ENCODE measurements at regions not wholly inside any gene's neighbourhood (a gene's known extent, or its start where the extent isn't known, plus 50 kb on each side); places are given as distances from the start of the nearest gene placed in this dataset.
A peak's percentile ranks its signal among the peaks of the same experiment; 100 is the strongest.

DNA sequence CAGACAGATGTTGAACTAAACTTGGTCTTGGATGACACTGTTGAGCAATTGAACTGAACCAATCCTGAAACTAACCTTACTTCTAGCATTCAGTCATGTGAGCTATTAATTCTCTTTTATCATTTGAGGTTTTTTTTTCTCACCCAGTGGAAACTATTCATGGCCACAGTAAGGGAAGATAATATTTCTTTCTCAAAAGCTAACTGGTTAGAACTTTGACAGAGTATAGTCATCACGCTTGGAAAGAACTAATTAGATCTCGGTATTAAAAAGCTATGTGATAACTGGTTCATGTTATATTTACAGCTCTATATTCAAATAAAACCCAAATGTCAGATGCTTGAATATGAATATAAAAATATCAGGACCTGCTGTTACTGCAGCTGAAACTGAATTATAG, 89.5 kb downstream of the OTUD1 start:
- no peaks in the 10 kb centered on the region for H3K27me3 ChIP-seq
- TF ChIP-seq, protein P1, sequence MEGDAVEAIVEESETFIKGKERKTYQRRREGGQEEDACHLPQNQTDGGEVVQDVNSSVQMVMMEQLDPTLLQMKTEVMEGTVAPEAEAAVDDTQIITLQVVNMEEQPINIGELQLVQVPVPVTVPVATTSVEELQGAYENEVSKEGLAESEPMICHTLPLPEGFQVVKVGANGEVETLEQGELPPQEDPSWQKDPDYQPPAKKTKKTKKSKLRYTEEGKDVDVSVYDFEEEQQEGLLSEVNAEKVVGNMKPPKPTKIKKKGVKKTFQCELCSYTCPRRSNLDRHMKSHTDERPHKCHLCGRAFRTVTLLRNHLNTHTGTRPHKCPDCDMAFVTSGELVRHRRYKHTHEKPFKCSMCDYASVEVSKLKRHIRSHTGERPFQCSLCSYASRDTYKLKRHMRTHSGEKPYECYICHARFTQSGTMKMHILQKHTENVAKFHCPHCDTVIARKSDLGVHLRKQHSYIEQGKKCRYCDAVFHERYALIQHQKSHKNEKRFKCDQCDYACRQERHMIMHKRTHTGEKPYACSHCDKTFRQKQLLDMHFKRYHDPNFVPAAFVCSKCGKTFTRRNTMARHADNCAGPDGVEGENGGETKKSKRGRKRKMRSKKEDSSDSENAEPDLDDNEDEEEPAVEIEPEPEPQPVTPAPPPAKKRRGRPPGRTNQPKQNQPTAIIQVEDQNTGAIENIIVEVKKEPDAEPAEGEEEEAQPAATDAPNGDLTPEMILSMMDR (IDR thresholded peaks at IDR 0.05): no peak
- no peak for TF ChIP-seq POLR2A (IDR thresholded peaks at IDR 0.05)
- H3K36me3 ChIP-seq: no peaks in the 10 kb centered on the region
- H3K4me1 ChIP-seq: no peaks in the 10 kb centered on the region
- no peak overlapping the region for H3K27ac ChIP-seq
- DNase-seq: no peak
- no peak overlapping the region for H3K4me3 ChIP-seq
- H3K9me3 ChIP-seq: no peaks in the 10 kb centered on the region

DNA sequence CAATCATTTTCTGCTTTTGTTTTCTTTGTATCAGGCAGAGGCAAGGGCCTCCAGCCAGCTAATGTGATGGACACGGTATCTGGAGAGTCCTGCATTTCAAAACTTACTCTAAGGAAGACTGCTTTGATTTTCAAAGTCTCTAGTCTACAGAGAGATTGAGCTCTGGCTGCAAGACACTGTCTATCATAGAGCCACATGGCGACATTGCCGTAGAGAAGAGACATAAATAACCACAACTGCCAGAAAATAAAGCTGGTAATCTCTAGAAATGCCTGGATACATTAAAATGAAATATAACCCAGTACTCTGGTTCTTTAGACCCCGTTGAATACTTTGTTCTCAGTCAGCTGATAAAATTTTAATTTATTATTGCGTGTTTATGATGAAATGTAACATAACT, 90.8 kb downstream of the OTUD1 start:
- H3K4me3 ChIP-seq: no peak overlapping the region
- no peak for DNase-seq
- H3K27me3 ChIP-seq: no peaks in the 10 kb centered on the region
- no peaks in the 10 kb centered on the region for H3K36me3 ChIP-seq
- H3K27ac ChIP-seq: no peak overlapping the region
- no peaks in the 10 kb centered on the region for H3K9me3 ChIP-seq
- H3K4me1 ChIP-seq: no peaks in the 10 kb centered on the region
- TF ChIP-seq, protein P1 (IDR thresholded peaks at IDR 0.05): no peak
- no peak for TF ChIP-seq POLR2A (IDR thresholded peaks at IDR 0.05)

DNA sequence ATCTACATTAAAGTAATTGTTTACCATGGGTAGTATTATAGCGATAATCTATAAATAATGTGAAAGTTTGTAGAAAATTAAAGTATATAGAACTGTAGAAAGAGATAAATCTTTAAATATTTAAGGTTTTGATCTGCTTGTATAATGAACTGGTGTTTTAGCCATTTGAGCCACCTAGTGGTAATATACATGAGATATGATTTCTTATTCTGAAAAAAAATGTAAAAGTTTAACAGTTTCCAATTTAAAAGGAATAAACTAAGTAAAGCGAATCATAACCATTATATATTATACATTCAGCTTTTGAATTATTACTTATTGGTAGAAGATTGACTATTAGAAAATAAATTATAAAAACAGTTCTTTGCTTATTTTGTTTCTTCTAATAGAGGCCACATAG, 91.2 kb downstream of the OTUD1 start:
- Histone ChIP-seq H3K9me3 (no peaks in the 10 kb centered on the region), H3K27me3 (no peaks in the 10 kb centered on the region), H3K4me1 (no peaks in the 10 kb centered on the region), H3K36me3 (no peaks in the 10 kb centered on the region), H3K4me3 (no peak overlapping the region), H3K27ac (no peak overlapping the region)
- no peak for TF ChIP-seq POLR2A (IDR thresholded peaks at IDR 0.05)
- TF ChIP-seq, protein P1 (IDR thresholded peaks at IDR 0.05): peak in 3 of 6 experiments; percentile 15 to 28 (median 20)
- no peak for DNase-seq

DNA sequence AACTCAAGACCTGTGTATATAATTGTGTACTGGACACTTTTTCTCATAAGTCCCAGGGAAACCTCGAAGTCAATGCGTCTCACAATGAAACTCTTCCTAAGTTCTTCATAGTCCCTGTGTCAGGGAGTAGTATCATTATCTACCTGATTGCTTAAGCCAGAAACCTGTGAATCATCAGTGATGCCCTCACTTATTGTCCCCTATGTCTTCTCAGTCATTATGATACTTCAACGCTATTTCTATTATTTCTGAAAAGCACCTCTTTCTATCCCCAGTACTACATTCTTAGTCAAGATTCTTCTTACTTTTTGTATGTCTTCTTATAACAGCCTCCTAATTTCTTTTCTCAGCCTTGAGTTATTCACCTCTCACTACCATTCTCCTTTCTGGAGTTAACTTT, 94.3 kb downstream of the OTUD1 start:
- TF ChIP-seq POLR2A (IDR thresholded peaks at IDR 0.05): no peak
- TF ChIP-seq, protein P1 (IDR thresholded peaks at IDR 0.05): no peak
- Histone ChIP-seq H3K9me3 (no peaks in the 10 kb centered on the region), H3K36me3 (no peaks in the 10 kb centered on the region), H3K27ac (no peak overlapping the region), H3K4me3 (no peak overlapping the region), H3K4me1 (no peaks in the 10 kb centered on the region), H3K27me3 (no peaks in the 10 kb centered on the region)
- no peak for DNase-seq

DNA sequence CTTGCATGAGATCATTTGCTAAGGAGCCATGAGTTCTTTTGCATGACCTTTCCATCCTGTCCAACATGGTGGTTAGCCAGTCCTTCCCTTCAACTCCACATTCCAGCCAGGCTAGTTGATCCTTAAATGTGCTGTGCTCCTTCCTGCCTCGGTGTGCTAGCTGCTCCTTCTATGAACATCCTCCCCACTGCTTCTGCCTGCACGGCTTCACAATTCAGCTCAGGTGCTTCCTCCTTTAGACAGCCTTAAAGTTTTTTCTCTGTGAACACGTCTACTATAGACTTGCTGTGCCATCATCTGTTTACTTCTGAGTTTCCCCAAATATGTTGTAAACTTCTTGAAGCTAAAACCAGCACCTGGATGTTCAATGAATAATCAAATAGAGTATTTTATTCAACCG, 95.5 kb downstream of the OTUD1 start:
- Histone ChIP-seq H3K4me3 (no peak overlapping the region), H3K36me3 (no peaks in the 10 kb centered on the region), H3K27ac (no peak overlapping the region), H3K4me1 (no peaks in the 10 kb centered on the region), H3K27me3 (no peaks in the 10 kb centered on the region), H3K9me3 (no peaks in the 10 kb centered on the region)
- TF ChIP-seq, protein P1 (IDR thresholded peaks at IDR 0.05): no peak
- no peak for TF ChIP-seq POLR2A (IDR thresholded peaks at IDR 0.05)
- DNase-seq: no peak

DNA sequence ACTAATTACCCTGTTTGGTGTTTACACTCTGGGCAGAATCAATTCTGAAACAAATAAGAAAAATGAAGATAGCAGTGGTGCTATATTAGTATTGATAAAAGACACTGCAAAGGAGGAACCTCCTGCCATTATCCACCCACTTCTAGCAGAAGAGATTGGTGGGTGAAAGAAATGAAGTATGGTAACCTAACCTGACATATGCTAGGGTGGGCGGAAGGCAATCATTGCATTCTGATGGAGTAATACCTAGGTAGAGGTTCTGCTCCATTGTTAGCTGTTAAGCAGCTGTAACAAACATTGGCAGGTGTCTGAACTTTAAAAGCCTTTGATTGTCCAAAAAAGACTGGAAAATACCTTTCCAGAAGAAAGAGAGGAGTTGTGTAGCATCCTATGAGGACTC, 95.9 kb downstream of the OTUD1 start:
- Histone ChIP-seq H3K27ac (no peak overlapping the region), H3K4me3 (no peak overlapping the region), H3K4me1 (no peaks in the 10 kb centered on the region), H3K27me3 (no peaks in the 10 kb centered on the region), H3K36me3 (no peaks in the 10 kb centered on the region), H3K9me3 (no peaks in the 10 kb centered on the region)
- no peak for TF ChIP-seq POLR2A (IDR thresholded peaks at IDR 0.05)
- TF ChIP-seq, protein P1 (IDR thresholded peaks at IDR 0.05): no peak
- no peak for DNase-seq

Measured in Peyer's patch (tissue), 4 donors.